K562 (cell line): ENCODE measurements at regions not wholly inside any gene's neighbourhood (a gene's known extent, or its start where the extent isn't known, plus 50 kb on each side); places are given as distances from the start of the nearest gene placed in this dataset.

ENCODE experiments used
- ATAC-seq: fragments of 200-7000 bp; cut with Tn5 transposase; 3 replicates; pipeline ENCODE4 v1.9.1; 2020; ENCODE audit warnings: moderate library complexity
- BruUV-seq: library from RNA; stranded (reverse); fragments of 400-500 nt; replicated peaks from 2 replicates; lab custom pipeline; 2021; lab: Mats Ljungman, UMichigan
- CTCF ChIA-PET: fragments of 300-600 bp; formaldehyde crosslinking; extraction: SDS; loops from one replicate; lab custom pipeline; 2021; ENCODE audit warnings: low intra/inter-chr PET ratio; lab: Yijun Ruan, JAX
- POLR2A ChIA-PET: fragments of 300-600, 350-650 bp; sonication (Branson Sonifier 250); formaldehyde crosslinking; extraction: SDS; loops from one replicate; lab custom pipeline; 2021; ENCODE audit warnings: antibody characterized with exemption, inconsistent platforms; lab: Yijun Ruan, JAX
- DNase-seq, 4 experiments: peaks; one replicate each; pipeline versions ENCODE4 v3.0.0 to v3.0.0-alpha.2; 2011 to 2018; ENCODE audit warnings: low spot score in 3 of 4, mixed read lengths in 3 of 4; ENCODE audit errors: extremely low read depth in 1 of 4
- FAIRE-seq: peaks from 2 replicates; lab custom pipeline; 2011; peaks lifted over from hg19 to GRCh38; lab: Jason Lieb, UNC
- H2AFZ ChIP-seq: 2 replicates; pipeline ENCODE4 v1.6.0; 2011; ENCODE audit warnings: low read depth, low read length, control low read depth, inconsistent platforms
- H3K27ac ChIP-seq: fragments of 200-600 bp; 3 replicates; pipeline ENCODE4 v1.8.0; 2011; ENCODE audit warnings: low read depth, mild to moderate bottlenecking, control low read depth, inconsistent platforms, low read length, moderate library complexity, mixed read lengths; ENCODE audit errors: extremely low read depth
- H3K27me3 ChIP-seq, 2 experiments: fragments of 300-600 bp in 1 of 2; 2 replicates in 1 of 2; 3 replicates in 1 of 2; pipeline versions ENCODE4 v1.6.0 to v1.8.0; 2011; ENCODE audit warnings: inconsistent platforms in 2 of 2, low read length in 2 of 2, mild to moderate bottlenecking in 1 of 2, mixed read lengths in 1 of 2, moderate library complexity in 1 of 2; ENCODE audit not compliant: control insufficient read depth in 2 of 2, insufficient read depth in 2 of 2
- H3K36me3 ChIP-seq: fragments of 300-600 bp; 3 replicates; pipeline ENCODE4 v1.8.0; 2011; ENCODE audit warnings: mild to moderate bottlenecking, low read length, inconsistent platforms; ENCODE audit not compliant: control insufficient read depth, insufficient read depth
- H3K4me1 ChIP-seq, 2 experiments: fragments of 200-600 bp in 1 of 2; replicated peaks in 1 of 2; 2 replicates in 1 of 2; 3 replicates in 1 of 2; pipeline versions ENCODE4 v1.5.1 to v1.8.0; 2011; ENCODE audit warnings: inconsistent platforms in 2 of 2, low read length in 2 of 2, mild to moderate bottlenecking in 1 of 2, mixed read lengths in 1 of 2, moderate library complexity in 1 of 2; ENCODE audit not compliant: control insufficient read depth in 2 of 2, insufficient read depth in 2 of 2
- H3K4me2 ChIP-seq: 2 replicates; pipeline ENCODE4 v1.6.1; 2011; ENCODE audit warnings: low read length, control low read depth, inconsistent platforms, mixed read lengths; ENCODE audit not compliant: insufficient read depth
- H3K4me3 ChIP-seq: fragments of 200-600 bp; sonication (generic), shearing (Covaris generic); 2 replicates; pipeline ENCODE4 v1.5.1; 2016; ENCODE audit warnings: control low read depth, inconsistent platforms
- H3K79me2 ChIP-seq: fragments of 200-600 bp; 3 replicates; pipeline ENCODE4 v1.8.0; 2011; ENCODE audit warnings: low read length, inconsistent platforms; ENCODE audit not compliant: control insufficient read depth, insufficient read depth
- H3K9ac ChIP-seq, 2 experiments: 2 replicates each; pipeline versions ENCODE4 v1.6.0 to v1.6.1; 2011; ENCODE audit warnings: low read depth in 2 of 2, low read length in 2 of 2, control low read depth in 1 of 2, inconsistent platforms in 1 of 2, mild to moderate bottlenecking in 1 of 2, mixed read lengths in 1 of 2; ENCODE audit not compliant: insufficient read depth in 1 of 2
- H3K9me1 ChIP-seq: one replicate; pipeline ENCODE4 v1.6.0; 2011; ENCODE audit warnings: inconsistent platforms, mild to moderate bottlenecking, low read length, moderate library complexity; ENCODE audit not compliant: control insufficient read depth, insufficient read depth
- H3K9me3 ChIP-seq: replicated peaks from 2 replicates; pipeline ENCODE4 v1.5.1; 2011; ENCODE audit warnings: low read depth, low read length, inconsistent platforms; ENCODE audit not compliant: control insufficient read depth, insufficient read depth
- H4K20me1 ChIP-seq: replicated peaks from 2 replicates; pipeline ENCODE4 v1.6.1; 2011; ENCODE audit warnings: low read length, inconsistent platforms, mixed read lengths; ENCODE audit not compliant: control insufficient read depth, insufficient read depth
- CREM ChIP-seq: IDR thresholded peaks from 2 replicates; pipeline ENCODE4 v1.6.1; 2014; ENCODE audit warnings: antibody characterized with exemption, low read depth
- GABPB2 ChIP-seq: fragments of 250-450 bp; sonication (Bioruptor Pico); conservative IDR thresholded peaks from 2 replicates; pipeline ENCODE4 v1.5.1; 2021; ENCODE audit warnings: mild to moderate bottlenecking
- MCM3 ChIP-seq: fragments of 450-650 bp; IDR thresholded peaks from 2 replicates; pipeline ENCODE4 v1.6.1; 2016
- MYC ChIP-seq, 2 experiments: fragments of 250-450 bp in 1 of 2; sonication (Bioruptor Pico) in 1 of 2; IDR thresholded peaks; 2 replicates each; pipeline versions ENCODE4 v1.5.1 to v1.6.1; 2012 to 2021; ENCODE audit warnings: low read depth in 2 of 2, borderline replicate concordance in 1 of 2, improper control_type of control experiment in 1 of 2, low read length in 1 of 2, mild to moderate bottlenecking in 1 of 2, moderate library complexity in 1 of 2
- PTBP1 ChIP-seq: fragments of 200-400 bp; formaldehyde crosslinking; IDR thresholded peaks from 2 replicates; pipeline ENCODE4 v1.6.1; 2017; ENCODE audit warnings: low read depth, low read length
- SP2 ChIP-seq: IDR thresholded peaks from 2 replicates; pipeline ENCODE4 v1.6.1; 2011; ENCODE audit warnings: mild to moderate bottlenecking, low read depth, low read length, moderate library complexity; ENCODE audit not compliant: poor library complexity, severe bottlenecking; ENCODE audit errors: extremely low read depth
- WGBS: fragments of 100-300 bp; shearing (Covaris generic); methylation state at CpG from one replicate; pipeline ENCODE4 v1.1.6; 2016; ENCODE audit warnings: low coverage, mixed read lengths; ENCODE audit not compliant: insufficient coverage; ENCODE audit errors: missing lambda C conversion rate; 5-methylcytosine and 5-hydroxymethylcytosine counted together
- in situ Hi-C: fragments of 300-500 bp; cut with MboI; formaldehyde crosslinking; loops from 4 replicates; pipeline ENCODE4 v1.15.0; 2018; ENCODE audit warnings: inconsistent platforms, mixed read lengths
- intact Hi-C: fragments of 100-400 bp; cut with micrococcal nuclease; formaldehyde crosslinking; loops from 2 replicates; pipeline ENCODE4 v1.14.2; 2022
- TF ChIP-seq, protein P1 (sequence below), 2 experiments: fragments of 450-650 bp in 1 of 2; IDR thresholded peaks; 2 replicates each; pipeline ENCODE4 v1.6.1; 2011 to 2017; ENCODE audit warnings: low read depth in 2 of 2, antibody characterized with exemption in 1 of 2, borderline replicate concordance in 1 of 2, low read length in 1 of 2, mild to moderate bottlenecking in 1 of 2, mixed read lengths in 1 of 2; ENCODE audit not compliant: control insufficient read depth in 1 of 2
- TF ChIP-seq, protein P2 (sequence below): sonication (generic); formaldehyde crosslinking; IDR thresholded peaks from 2 replicates; pipeline ENCODE4 v1.5.0; 2020; ENCODE audit warnings: missing genetic modification reagents

DNA sequence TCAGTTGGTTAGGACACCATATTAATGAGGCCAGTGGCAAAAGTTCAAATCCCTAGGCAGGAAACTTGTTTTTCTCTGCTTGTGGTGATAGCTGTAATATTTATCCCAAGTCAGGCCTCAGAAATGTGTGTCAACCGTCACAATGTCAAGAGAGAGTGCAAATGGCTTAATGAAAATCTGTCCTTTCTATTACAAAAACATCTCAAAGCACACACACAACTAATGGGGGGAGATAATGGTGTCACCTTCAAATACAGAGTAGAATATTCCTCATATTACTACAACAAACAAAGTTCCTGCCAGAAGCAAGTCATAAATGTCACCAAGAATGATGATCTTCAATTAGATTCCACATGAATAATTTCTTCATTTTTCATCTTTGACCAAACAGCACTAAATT is 127.2 kb upstream of the MARCHF11 start:
- H3K9ac ChIP-seq: no peak overlapping the region
- no peaks in the 10 kb centered on the region for H3K4me1 ChIP-seq
- intact Hi-C loops (no loop called here), in situ Hi-C loops (no loop called here)
- CTCF ChIA-PET: no interaction called here
- no peak overlapping the region for H2AFZ ChIP-seq
- FAIRE-seq: no peak
- no peak for ATAC-seq
- no peak for DNase-seq
- H3K9me1 ChIP-seq: no peaks in the 10 kb centered on the region
- no TSS peak for BruUV-seq
- no peak overlapping the region for H3K27ac ChIP-seq
- POLR2A ChIA-PET: no interaction called here
- H3K79me2 ChIP-seq: no peaks in the 10 kb centered on the region
- H3K4me2 ChIP-seq: no peak overlapping the region
- TF ChIP-seq MCM3 (no peak), CREM (no peak), MYC (IDR thresholded peaks at IDR 0.05; ENCODE audit: low read depth, low read length) (no peak), MYC (CRISPR knock-in tag; IDR thresholded peaks at IDR 0.05; ENCODE audit: borderline replicate concordance, low read depth) (no peak), GABPB2 (CRISPR knock-in tag) (no peak), SP2 (no peak), PTBP1 (no peak)
- TF ChIP-seq, protein P1, sequence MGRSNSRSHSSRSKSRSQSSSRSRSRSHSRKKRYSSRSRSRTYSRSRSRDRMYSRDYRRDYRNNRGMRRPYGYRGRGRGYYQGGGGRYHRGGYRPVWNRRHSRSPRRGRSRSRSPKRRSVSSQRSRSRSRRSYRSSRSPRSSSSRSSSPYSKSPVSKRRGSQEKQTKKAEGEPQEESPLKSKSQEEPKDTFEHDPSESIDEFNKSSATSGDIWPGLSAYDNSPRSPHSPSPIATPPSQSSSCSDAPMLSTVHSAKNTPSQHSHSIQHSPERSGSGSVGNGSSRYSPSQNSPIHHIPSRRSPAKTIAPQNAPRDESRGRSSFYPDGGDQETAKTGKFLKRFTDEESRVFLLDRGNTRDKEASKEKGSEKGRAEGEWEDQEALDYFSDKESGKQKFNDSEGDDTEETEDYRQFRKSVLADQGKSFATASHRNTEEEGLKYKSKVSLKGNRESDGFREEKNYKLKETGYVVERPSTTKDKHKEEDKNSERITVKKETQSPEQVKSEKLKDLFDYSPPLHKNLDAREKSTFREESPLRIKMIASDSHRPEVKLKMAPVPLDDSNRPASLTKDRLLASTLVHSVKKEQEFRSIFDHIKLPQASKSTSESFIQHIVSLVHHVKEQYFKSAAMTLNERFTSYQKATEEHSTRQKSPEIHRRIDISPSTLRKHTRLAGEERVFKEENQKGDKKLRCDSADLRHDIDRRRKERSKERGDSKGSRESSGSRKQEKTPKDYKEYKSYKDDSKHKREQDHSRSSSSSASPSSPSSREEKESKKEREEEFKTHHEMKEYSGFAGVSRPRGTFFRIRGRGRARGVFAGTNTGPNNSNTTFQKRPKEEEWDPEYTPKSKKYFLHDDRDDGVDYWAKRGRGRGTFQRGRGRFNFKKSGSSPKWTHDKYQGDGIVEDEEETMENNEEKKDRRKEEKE (IDR thresholded peaks at IDR 0.05; ENCODE audit: borderline replicate concordance in 1 of 2, control insufficient read depth in 1 of 2, low read depth in 2 of 2, low read length in 1 of 2): no peak
- TF ChIP-seq, protein P2, sequence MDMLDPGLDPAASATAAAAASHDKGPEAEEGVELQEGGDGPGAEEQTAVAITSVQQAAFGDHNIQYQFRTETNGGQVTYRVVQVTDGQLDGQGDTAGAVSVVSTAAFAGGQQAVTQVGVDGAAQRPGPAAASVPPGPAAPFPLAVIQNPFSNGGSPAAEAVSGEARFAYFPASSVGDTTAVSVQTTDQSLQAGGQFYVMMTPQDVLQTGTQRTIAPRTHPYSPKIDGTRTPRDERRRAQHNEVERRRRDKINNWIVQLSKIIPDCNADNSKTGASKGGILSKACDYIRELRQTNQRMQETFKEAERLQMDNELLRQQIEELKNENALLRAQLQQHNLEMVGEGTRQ: no peak
- H3K9me3 ChIP-seq: no peaks in the 10 kb centered on the region
- no peaks in the 10 kb centered on the region for H4K20me1 ChIP-seq
- no peaks in the 10 kb centered on the region for H3K27me3 ChIP-seq
- no peaks in the 10 kb centered on the region for H3K36me3 ChIP-seq
- no peak overlapping the region for H3K4me3 ChIP-seq
- 0% methylated on average over 1 of the region's 1 CpG for WGBS
